HG03439 (cell line): ENCODE measurements at regions not wholly inside any gene's neighbourhood (a gene's known extent, or its start where the extent isn't known, plus 50 kb on each side); places are given as distances from the start of the nearest gene placed in this dataset.

Experiments
- ATAC-seq: cut with Tn5 transposase; IDR thresholded peaks from one replicate; pipeline ENCODE4 v1.9.1; 2021; ENCODE audit warnings: mild to moderate bottlenecking, moderate library complexity; ENCODE audit not compliant: unreplicated experiment

DNA sequence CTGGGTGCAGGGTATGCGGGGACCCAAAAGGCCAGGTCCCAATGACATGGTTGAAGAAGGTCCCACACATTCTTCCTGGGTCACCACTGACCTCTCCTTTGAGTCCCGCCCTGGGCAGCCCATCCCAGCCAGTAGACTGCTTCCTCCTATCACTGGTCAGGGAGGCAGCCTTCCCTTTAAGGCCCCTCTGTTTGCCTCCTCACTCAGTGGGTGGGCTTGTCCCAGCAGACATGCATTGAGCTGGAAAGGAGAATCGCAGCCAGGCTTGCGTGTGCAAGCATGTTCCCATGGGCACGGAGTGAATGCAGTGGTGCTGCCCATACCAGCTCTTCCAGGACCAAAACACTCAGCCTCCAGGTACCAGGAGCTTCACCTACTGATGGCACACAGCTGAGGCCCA is 162.4 kb upstream of the SYT13 start:
- ATAC-seq = no peak

DNA sequence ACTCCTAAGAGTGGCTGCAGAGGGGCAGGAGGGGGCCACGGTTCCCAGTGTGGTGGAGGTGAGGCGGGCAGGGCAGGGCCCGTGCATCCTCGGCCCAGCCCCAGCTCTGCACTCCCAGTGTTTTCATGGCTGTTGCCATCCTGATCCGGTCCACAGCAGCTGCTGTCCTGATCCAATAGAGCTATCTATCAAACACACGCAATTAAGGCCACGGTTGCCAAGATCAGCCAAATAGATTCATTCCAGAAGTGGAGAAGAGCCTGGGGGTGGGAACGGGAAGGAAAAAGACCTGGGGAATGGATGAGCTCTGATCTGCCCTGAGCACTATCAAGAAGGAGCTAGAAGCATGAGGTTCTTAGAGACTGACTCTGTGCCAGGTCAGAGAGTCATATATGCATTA is 160.9 kb upstream of the SYT13 start:
- ATAC-seq = no peak

GRCh38 chr11:45446434-45446833 is 160.3 kb upstream of the SYT13 start:
- no peak for ATAC-seq

- ATAC-seq = no peak
Measured at GRCh38 chr11:45444796-45445195, 158.7 kb upstream of the SYT13 start.

GRCh38 chr11:45440111-45440510 is 154.0 kb upstream of the SYT13 start:
- ATAC-seq = no peak

- no peak for ATAC-seq
Measured at GRCh38 chr11:45436966-45437365, 150.8 kb upstream of the SYT13 start.

- ATAC-seq = no peak
Measured at GRCh38 chr11:45436118-45436517, 150.0 kb upstream of the SYT13 start.

DNA sequence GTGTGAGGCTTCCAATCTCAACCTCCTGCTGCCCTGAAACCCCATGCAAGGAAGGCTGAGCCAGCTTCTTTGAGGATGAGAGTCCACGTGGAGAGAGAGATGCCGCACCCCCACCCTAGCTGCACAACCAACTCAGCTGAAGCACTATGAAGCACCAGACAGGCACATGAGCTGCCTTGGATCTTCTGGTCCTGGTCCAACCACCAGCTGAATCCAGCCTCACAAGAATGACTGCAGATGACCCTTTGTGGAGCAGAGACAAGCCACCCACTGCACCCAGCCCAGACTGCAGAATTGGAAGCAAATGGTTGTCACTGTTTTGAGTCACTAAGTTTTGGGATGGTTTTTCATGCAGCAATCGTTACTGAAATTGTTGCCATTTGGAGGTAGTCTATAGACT is 149.6 kb upstream of the SYT13 start:
- ATAC-seq = no peak

DNA sequence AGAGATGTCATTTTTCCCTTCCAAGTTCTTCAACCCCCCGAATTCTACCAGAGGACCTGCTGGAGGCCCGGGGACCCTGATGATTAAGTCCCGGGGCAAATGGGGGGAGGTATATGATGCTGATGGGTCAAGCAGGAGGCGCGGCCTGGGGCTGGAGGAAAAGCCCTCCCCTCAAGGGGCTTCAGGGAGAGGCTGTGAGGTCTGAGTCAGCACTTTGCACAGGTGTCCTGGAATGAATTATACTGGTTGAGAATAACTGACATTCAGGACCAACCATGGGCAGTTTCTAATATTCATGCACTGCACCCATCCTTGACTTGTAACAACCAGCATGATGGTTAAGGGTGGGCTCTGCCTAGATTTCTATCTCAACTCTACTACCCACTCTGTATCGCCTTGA is 146.8 kb upstream of the SYT13 start:
- no peak for ATAC-seq

DNA sequence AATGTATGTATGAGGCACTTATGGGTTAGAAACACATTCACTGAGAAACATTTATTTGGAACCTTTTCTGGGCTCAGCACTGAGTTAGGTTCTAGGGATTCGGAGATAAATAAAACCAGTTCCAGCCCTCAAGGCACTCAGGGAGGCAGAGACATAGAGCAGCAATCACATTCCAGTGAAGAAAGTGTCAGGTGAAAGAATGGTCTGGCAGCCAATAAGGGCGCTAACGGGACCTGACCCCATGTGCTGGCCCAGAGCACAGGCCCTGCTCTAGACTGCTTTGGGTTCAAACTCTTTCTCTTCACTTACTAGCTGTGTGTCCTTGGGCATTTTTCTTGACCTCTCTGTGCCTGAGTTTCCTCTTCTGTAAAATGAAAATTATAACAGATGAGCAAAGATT is 146.0 kb upstream of the SYT13 start:
- no peak for ATAC-seq

DNA sequence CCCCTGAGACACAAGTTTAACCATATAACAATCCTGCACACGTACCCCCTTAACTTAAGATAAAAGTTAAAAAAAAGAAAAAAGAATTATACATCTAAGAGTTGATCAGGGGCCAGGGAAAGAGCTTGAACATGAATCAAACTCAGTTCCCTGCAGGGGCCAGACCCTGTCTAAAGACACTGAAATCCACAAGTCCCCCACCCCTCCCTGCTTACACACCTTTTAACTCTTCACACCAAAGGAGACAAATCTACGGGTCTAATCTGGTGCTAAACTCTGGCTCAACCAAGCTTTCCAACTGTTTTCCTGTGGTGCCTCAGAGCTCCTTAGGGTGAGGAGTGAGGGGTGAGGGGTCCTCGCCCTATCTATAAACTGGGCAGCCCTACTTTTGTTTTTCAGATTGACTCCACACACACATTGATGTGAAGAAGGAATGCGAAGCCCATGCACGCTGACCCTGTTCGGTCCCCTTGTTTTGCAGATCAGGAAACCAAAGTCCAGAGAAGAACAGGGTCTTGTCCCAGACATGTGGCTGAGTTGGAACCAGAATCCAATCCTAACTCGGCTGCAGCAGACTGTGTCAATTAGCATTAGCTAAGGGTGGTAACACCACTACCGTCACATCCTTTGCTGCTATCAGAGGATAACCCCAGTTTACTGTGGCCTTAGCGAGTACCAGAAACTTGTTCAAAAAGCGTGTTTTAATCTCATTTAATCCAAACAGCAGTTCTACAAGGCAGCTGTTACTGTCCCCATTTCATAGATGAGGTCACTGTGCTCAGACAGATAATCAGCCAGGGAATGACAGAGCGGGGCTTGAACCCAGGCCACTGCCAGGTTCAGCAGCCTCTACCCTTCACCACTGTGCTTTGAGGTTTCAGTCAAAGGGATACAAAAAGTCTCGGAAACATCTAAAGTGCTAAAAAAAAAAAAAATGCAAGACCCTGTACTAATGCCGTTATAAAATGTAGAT is 145.2 kb upstream of the SYT13 start:
- ATAC-seq = no peak

DNA sequence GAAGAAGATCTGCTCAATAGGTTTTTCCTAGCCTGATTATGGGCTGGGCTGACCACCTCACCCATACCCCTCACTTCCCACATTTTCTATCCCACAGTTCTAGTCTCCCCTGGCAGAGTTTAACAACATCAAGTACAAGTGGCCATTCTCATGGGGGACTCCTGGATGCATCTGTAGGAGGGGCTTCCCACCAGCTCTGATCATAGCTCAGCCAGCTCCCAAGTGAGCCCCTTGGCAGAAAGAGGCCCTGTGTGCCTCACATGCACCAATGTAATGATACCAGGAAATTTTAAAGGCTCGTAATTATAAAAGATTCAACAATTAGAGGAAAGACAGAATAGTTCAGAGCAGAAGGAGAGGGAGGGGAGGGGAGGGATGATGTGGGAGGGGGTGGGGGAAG is 144.2 kb upstream of the SYT13 start:
- no peak for ATAC-seq

GRCh38 chr11:45429719-45430118 is 143.6 kb upstream of the SYT13 start:
- no peak for ATAC-seq

DNA sequence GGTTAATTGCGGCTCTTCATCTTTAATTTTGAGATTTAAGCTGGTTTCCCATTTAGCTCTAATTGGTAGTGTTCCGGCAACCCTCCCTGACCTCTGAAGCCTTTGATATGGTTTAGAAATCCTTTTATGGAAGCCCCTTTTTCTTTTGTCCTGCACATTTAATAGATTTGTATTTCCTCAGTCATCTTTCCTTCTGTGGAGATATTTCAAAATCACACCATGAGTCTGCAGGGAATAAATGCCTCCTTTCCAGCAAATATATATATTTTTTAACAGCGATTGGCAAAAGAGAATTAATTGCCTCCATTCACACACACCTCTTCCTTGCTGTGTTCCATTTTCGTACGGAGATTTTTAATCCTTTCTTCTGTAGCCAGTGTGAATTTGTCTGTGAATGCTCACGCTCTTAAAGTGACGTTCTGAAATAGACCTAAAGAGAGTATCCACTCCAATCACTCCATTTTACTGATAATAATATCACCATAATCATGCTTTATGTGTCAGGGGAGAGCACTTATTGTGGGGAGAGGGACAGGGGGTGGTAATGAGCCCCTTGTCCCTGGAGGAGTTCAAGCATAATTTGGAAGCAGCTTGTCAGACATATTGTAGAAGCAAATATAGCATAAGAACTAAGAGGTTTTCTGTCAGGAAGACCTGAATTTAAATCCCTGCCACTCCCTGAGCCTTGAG is 142.5 kb upstream of the SYT13 start:
- ATAC-seq = no peak

GRCh38 chr11:45428116-45428515 is 142.0 kb upstream of the SYT13 start:
- no peak for ATAC-seq

GRCh38 chr11:45424411-45425180 is 138.5 kb upstream of the SYT13 start:
- ATAC-seq = no peak

DNA sequence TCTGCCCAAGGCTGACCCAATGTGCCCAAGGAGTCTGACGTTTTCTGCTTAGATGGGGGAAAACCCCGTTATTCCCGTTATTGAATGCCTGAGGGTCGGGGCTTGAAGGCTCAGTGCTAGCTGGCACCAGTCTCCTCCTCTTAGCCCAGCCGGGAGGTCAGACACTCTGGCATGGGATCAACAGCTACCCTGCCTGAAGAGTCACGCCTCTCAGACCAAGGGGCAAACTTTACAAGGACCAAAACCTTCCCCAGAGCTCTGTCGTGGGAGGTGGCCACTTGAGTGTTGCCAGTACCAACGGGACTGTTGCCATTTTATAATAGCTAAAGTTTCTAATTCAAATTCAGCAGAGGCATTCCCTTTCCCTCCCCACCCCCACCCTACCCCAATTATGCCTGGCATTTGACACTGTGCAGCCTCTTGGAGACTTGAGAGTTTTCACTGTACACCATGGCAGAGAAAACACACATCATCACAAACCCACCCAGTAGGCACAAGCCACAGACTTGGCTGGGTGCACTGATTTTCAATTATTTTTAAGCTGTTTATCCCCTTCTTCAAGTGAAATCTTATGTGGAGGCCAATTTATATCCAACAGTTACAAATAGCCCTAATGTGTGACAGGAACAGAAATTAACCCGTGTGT is 137.5 kb upstream of the SYT13 start:
- no peak for ATAC-seq

DNA sequence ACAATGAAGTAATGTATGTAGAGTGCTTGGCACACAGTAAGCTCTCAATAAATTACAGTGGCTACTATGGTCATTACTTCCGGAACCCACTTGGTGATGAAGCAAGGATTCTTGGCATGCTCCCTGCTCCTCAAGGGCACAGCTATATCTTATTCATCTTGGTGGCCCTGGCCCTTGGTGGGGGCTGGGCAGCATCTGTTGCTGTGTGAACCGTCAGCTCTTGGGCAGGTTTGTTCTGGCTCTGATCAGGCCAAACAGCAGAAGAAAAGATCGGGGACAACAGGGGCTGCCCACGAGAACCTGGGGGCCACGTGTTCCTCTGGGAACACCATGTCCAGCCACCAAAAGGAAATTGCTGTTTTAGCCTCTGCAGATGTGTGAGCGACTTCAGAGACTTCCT is 136.9 kb upstream of the SYT13 start:
- no peak for ATAC-seq

DNA sequence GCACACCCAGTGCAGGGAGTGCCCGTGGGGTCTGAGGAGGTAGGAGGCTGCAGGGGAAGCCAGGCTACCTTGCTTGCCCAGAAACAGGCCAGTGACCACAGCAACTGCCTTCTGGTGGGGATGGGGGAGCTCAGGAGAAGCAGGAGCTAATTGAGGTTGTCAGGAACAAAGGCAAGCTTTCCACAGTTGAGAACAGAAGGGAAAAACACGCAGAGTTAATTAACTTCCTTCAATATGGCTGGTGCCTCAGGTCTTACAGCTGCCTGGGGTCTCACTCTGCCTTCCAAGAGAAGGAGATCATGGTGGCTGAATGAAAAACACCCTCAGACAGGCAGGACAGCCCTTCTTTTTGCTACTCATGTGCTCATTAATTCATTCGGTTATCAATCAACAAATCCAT is 127.9 kb upstream of the SYT13 start:
- no peak for ATAC-seq

- no peak for ATAC-seq
Measured at GRCh38 chr11:45413156-45413858, 127.2 kb upstream of the SYT13 start.
